Fibroblast of the aortic adventitia (primary cell): ENCODE measurements at regions not wholly inside any gene's neighbourhood (a gene's known extent, or its start where the extent isn't known, plus 50 kb on each side); places are given as distances from the start of the nearest gene placed in this dataset.

ENCODE experiments used
- DNase-seq: peaks from one replicate; pipeline ENCODE4 v3.0.0-alpha.2; 2010; ENCODE audit warnings: low read depth
- H3K4me3 ChIP-seq: 2 replicates; pipeline ENCODE4 v1.5.1; 2011; ENCODE audit warnings: low read depth, mild to moderate bottlenecking, control low read depth, low read length, moderate library complexity
- CTCF ChIP-seq: IDR thresholded peaks from 2 replicates; pipeline ENCODE4 v1.5.1; 2011; ENCODE audit warnings: mild to moderate bottlenecking, low read length, control low read depth, inconsistent platforms; ENCODE audit not compliant: insufficient read depth

- no peak for DNase-seq
- TF ChIP-seq CTCF = no peak
- no peak overlapping the region for H3K4me3 ChIP-seq
Measured at GRCh38 chr7:69017208-69017607, 581.1 kb upstream of the AUTS2 start.

- no peak overlapping the region for H3K4me3 ChIP-seq
- TF ChIP-seq CTCF = no peak
- DNase-seq = no peak
Measured at GRCh38 chr7:69018200-69018599, 580.1 kb upstream of the AUTS2 start.

GRCh38 chr7:69019437-69019836 lies 578.8 kb upstream of the AUTS2 start:
- no peak for DNase-seq
- H3K4me3 ChIP-seq = no peak overlapping the region
- TF ChIP-seq CTCF = no peak

GRCh38 chr7:69020536-69020935 lies 577.7 kb upstream of the AUTS2 start:
- no peak for DNase-seq
- no peak for TF ChIP-seq CTCF
- H3K4me3 ChIP-seq = no peak overlapping the region

- no peak for TF ChIP-seq CTCF
- no peak for DNase-seq
- no peak overlapping the region for H3K4me3 ChIP-seq
Measured at GRCh38 chr7:69025249-69025648, 573.0 kb upstream of the AUTS2 start.

GRCh38 chr7:69032848-69033247 lies 565.4 kb upstream of the AUTS2 start:
- no peak overlapping the region for H3K4me3 ChIP-seq
- DNase-seq = no peak
- no peak for TF ChIP-seq CTCF

GRCh38 chr7:69035826-69036225 lies 562.4 kb upstream of the AUTS2 start:
- no peak overlapping the region for H3K4me3 ChIP-seq
- DNase-seq = no peak
- TF ChIP-seq CTCF = no peak
